ENCODE measurements at regions not wholly inside any gene's neighbourhood (a gene's known extent, or its start where the extent isn't known, plus 50 kb on each side); places are given as distances from the start of the nearest gene placed in this dataset.

DNA sequence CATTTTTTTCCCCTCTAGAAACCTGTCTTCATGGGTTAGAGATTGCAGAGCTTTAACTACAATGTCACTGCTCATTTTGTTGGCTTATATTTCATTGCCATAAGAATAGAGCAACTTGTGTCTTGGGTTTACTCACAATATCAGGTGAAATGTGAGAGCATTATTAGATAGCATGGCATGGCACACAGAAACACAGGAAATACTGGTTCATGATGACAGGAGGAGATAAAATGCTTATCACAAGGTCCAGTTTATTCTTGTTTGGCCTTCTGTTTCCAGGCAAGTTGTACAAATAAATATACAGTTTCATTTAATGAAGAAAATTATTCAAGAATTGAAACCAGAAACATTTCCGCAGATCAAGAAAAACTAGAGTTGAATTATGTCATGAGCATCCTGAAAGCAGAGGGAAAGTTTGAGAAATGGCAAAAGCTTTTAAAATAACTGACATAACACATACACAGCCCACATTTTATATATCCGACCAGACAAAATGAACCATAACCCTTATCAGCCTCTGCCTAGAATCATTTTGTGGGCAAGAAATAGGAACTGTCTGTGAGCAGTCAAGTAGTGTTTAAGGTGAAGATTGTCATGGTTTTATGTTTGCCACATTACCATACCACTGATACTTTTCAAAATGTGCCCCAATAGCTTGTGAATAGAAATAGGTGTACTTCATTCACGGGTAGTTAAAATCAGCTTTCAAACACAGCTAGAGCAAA lies 297.9 kb upstream of the ARGLU1 start:
- DNase-seq (ENCODE audit: low read depth), result no peak
- no peak for TF ChIP-seq CTCF (conservative IDR thresholded peaks at IDR 0.05; ENCODE audit: low read depth, low read length)

GRCh38 chr13:106859533-106859904 lies 291.6 kb upstream of the ARGLU1 start:
- TF ChIP-seq CTCF (conservative IDR thresholded peaks at IDR 0.05; ENCODE audit: low read depth, low read length), result no peak
- H3K4me3 ChIP-seq (ENCODE audit: low read depth, low read length), result no peak overlapping the region
- DNase-seq (ENCODE audit: low read depth), result no peak

More for the DNA sequence above, 297.9 kb upstream of the ARGLU1 start:
- H3K4me3 ChIP-seq (ENCODE audit: low read depth, low read length), result no peak overlapping the region

DNA sequence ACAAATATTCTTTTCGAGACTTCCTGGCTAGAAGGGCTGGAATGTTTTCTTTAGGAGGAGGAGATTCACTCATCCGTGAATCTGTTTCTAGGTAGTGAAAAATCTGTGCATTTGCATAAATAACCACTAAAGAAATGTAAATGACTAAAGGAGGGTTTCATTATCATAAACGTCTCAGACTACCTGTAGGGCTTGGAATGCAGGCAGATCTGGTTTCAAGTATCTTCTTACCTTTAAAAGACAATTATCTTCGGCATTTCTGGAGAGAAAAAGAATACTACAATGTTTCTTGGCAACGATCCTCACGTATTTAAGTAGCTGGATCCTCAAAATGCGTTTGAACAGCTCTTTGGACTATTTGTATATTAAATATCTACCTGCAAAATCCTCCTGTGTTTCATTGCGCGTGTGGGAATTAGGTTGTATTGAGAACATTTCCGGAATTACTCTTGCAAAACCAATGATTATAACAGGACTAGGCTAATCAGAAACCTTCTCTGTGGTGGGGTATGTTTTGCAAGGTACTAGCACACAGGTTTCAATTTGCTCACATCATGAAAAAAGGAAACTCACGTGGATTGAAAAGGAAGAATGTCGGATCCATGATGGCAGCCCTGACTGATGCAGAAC lies 291.1 kb upstream of the ARGLU1 start:
- peak overlapping the region; percentile 3 for H3K4me3 ChIP-seq (ENCODE audit: low read depth, low read length)
- DNase-seq (ENCODE audit: low read depth), result no peak
- no peak for TF ChIP-seq CTCF (conservative IDR thresholded peaks at IDR 0.05; ENCODE audit: low read depth, low read length)

DNA sequence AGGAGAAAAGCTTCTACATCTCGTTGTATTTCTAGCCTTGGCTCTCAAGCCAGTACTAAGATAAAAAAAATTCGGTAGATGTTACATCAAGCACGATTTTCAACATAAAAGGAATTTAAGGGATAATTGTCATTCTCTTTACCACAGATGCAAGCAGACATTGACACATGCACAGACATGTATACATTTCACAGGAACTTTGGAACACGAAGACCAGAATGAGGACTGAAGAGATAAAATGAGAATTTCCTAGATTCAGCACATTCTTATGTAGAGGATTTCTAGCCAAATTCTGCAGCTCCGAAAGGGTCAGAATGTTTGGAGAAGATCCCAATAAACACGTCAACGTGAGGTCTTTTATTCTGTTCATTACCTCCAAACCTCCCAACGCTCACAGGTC lies 284.5 kb upstream of the ARGLU1 start:
- no peak for TF ChIP-seq CTCF (conservative IDR thresholded peaks at IDR 0.05; ENCODE audit: low read depth, low read length)
- DNase-seq (ENCODE audit: low read depth), result no peak
- no peak overlapping the region for H3K4me3 ChIP-seq (ENCODE audit: low read depth, low read length)

GRCh38 chr13:106850973-106851650 lies 283.2 kb upstream of the ARGLU1 start:
- TF ChIP-seq CTCF (conservative IDR thresholded peaks at IDR 0.05; ENCODE audit: low read depth, low read length), result no peak
- no peak overlapping the region for H3K4me3 ChIP-seq (ENCODE audit: low read depth, low read length)
- no peak for DNase-seq (ENCODE audit: low read depth)

DNA sequence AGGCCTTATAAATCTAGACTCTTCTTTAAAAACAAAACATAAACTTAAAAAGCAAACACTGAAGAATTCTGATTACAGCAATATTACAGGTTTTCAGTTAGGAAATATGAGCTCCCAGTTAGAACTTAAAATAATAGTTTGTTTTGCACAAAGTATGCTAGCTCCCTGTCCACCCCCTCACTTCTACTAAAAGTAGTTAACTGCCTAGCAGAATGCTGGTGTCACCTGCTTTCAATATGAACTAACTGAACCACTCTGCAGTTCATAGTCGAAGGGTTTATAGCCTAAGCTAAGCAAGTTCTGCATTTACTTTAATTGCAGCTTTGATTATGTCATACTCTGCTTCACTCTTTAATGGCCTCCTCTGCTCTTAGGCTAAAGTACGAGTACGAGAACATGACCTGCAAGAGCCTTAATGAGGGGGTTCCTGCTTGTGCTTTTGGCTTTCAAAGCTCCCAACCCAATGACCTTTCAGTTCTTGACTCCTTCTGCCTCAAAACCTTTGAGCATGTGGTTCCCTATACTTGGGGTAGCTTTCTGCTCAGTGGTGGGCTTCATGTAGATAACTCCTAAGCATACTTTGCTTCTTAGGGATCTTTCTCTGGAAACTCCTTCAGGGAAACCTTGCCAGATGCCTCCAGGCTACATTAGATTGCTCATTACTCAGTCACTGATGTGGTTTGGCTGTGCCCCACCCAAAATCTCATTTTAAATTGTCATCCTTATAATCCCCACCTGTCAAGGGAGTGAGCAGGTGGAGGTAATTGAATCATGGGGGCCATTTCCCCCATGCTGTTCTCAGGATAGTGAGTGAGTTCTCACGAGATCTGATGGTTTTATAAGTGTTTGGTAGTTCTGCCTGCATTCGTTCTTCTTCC lies 278.9 kb upstream of the ARGLU1 start:
- no peak for TF ChIP-seq CTCF (conservative IDR thresholded peaks at IDR 0.05; ENCODE audit: low read depth, low read length)
- H3K4me3 ChIP-seq (ENCODE audit: low read depth, low read length), result no peak overlapping the region
- no peak for DNase-seq (ENCODE audit: low read depth)
